Fibroblast of the aortic adventitia (primary cell): ENCODE measurements at regions not wholly inside any gene's neighbourhood (a gene's known extent, or its start where the extent isn't known, plus 50 kb on each side); places are given as distances from the start of the nearest gene placed in this dataset.

Experiments used
- DNase-seq: peaks from one replicate; pipeline ENCODE4 v3.0.0-alpha.2; 2010; ENCODE audit warnings: low read depth
- H3K4me3 ChIP-seq: 2 replicates; pipeline ENCODE4 v1.5.1; 2011; ENCODE audit warnings: low read depth, mild to moderate bottlenecking, control low read depth, low read length, moderate library complexity
- TF ChIP-seq, protein P1 (sequence below): IDR thresholded peaks from 2 replicates; pipeline ENCODE4 v1.5.1; 2011; ENCODE audit warnings: mild to moderate bottlenecking, low read length, control low read depth, inconsistent platforms; ENCODE audit not compliant: insufficient read depth

DNA sequence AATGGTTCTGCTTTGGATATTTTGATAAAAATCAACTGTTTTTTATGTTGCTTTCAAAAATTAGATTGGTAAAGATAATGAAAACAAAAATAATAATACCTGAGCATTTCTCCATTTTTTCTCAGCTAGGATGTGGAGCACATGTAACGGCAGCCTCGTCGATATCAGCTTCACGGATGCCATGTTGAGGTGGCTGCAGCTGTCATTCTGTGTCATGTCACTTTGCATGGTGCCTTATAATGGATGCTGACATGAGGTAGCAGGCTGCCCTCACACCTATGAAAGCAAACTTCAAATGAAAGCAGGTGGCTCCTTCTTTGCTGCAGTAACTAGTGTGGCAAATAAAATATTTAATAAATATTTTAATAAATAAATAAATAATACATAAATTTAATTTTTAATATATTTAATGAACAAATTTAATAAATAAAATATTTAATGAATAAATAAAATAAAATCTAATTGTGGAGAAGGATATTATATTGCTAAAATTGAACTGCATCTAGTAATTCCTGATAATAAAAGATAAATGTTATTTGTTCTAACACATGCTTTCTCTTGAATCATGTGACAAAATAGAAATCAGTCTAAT, 955.7 kb upstream of the SLC10A2 start:
- TF ChIP-seq, protein P1, sequence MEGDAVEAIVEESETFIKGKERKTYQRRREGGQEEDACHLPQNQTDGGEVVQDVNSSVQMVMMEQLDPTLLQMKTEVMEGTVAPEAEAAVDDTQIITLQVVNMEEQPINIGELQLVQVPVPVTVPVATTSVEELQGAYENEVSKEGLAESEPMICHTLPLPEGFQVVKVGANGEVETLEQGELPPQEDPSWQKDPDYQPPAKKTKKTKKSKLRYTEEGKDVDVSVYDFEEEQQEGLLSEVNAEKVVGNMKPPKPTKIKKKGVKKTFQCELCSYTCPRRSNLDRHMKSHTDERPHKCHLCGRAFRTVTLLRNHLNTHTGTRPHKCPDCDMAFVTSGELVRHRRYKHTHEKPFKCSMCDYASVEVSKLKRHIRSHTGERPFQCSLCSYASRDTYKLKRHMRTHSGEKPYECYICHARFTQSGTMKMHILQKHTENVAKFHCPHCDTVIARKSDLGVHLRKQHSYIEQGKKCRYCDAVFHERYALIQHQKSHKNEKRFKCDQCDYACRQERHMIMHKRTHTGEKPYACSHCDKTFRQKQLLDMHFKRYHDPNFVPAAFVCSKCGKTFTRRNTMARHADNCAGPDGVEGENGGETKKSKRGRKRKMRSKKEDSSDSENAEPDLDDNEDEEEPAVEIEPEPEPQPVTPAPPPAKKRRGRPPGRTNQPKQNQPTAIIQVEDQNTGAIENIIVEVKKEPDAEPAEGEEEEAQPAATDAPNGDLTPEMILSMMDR: no peak
- no peak for DNase-seq
- H3K4me3 ChIP-seq: no peak overlapping the region

DNA sequence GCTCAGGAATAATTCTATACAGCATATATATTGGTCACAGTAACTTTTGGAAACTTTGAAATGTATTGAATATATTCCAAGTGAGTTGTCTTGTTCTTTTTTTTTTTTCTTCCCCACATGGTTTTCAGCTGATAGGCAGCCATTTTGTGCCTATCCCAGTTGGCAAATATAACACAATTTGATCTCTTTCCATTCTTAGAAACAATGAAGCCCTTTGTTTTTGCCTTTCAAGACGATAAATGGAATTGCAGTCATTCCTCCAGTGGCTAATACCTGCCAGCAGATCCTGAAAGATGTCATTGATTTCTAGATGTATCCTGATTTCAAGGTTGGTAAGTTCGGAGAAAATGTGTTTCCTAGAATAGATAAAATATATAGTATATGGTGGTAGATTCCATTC, 951.1 kb upstream of the SLC10A2 start:
- no peak for DNase-seq
- no peak overlapping the region for H3K4me3 ChIP-seq
- TF ChIP-seq, protein P1: no peak

DNA sequence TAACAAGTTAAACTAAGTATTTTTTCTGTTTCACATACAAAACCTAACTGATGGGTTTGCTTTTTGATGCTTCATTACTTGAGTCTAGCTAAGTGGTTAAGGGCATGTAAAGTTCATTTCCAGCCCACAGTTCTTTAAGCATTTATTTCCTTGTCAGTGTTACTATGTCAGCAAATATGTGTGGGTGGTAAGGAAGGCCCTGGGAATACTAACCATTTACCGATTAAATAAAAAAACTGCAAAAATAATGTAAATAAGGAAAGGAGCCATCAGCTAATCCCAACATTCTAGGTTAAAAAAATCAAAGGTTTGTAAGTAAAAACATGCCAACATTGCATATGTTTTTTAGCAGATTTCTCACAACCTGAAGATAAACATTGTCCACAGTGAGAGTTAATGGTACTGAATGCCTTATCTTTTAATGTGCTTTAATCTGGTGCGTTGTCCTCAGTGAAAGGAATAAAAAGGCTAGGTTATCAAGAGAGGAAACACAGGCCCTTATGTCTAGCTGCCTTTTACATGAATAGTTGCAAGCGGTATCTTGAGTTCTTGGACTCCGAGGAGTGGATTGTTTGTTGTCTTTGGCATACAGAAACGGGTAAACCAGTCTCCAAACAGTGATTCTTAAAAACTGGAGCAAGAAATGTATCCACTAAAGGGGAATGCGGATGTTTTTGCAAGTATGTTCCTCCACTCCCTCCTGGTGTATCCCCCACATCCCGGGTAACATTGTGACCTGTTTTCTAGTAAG, 949.6 kb upstream of the SLC10A2 start:
- DNase-seq: peak; percentile 88
- TF ChIP-seq, protein P1: no peak
- no peak overlapping the region for H3K4me3 ChIP-seq

DNA sequence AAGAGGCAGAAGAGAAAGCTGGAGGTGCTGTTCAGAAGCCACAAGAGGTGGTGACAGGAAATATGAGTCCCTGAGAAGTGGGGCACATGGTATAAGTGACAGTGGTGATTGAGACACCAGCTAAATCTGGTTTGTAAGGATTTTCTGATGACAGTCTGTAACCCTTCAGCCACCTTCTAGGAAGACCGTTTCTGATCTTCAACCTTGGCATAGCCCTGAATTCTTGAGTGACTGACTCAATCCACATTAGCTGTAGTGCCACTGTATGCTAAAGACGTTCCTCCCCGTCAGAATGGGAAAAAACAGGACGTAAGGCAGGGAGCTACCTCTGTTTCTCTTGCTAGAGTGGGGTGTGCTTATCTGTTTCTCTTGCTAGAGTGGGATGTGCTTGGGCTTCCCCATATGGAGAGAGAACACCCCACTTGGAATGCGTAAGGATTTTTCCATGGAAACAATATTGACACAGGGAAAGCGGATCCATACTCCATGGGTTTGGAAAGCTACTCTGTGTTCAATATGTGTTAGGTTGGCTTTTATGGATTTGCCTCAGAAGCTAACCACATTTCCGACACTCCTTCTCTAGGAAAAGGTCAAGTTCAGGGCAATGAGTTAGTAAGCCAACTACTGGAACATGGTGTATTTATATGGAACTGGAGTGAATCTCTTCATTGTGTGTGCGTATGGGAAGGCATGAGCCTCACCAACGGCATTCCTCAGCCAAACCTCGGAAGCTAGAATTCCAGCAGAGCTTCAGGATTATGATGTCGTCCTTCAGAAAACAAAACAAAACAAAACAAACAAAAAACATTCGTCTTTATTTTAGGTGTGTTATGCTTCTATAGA, 948.8 kb upstream of the SLC10A2 start:
- DNase-seq: peak; percentile 48
- no peak overlapping the region for H3K4me3 ChIP-seq
- TF ChIP-seq, protein P1: no peak

DNA sequence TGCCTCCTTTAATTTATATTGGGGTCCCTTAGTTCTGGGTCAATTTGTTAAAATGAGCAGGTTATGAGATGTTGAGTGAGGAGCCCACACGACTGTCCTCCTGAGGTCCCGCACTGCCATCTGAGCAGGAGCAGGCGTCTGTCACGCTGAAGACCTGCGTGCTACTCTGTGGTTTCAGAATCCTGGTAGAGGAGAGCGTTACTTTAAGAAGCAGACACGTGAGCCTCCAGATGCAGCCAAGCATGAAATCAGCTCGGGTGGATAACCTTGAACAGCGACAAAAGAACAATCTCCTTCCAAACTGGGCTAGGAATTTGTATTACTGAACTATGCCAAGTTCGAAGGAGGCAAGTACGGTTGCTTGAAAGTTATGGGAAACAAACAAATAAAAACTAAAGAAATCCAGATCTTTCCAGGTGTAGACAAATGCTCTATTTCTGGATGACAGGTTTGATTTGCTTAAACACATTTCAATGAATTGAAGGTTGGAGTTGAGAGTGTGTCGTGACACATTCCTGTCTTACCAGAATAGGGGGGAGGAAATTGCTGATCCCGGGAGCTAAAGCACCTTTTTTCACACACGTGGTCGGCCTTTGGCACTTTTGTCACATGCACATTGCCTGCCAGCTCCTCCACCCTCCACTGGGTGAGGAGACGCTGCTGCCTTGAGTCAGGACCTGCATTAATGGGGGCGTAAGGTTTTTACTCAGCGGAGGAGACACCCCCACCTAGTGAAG, 945.5 kb upstream of the SLC10A2 start:
- DNase-seq: peak; percentile 15
- TF ChIP-seq, protein P1: no peak

More for the DNA sequence above, 945.5 kb upstream of the SLC10A2 start:
- no peak overlapping the region for H3K4me3 ChIP-seq
